Osteoblast (primary cell): ENCODE measurements at regions not wholly inside any gene's neighbourhood (a gene's known extent, or its start where the extent isn't known, plus 50 kb on each side); places are given as distances from the start of the nearest gene placed in this dataset.
A peak's percentile ranks its signal among the peaks of the same experiment; 100 is the strongest.

Experiments used
- DNase-seq: peaks from one replicate; pipeline ENCODE4 v3.0.0; 2011; ENCODE audit warnings: low spot score, mixed read lengths; ENCODE audit not compliant: insufficient read length; ENCODE audit errors: missing footprints
- H2AFZ ChIP-seq: 2 replicates; pipeline ENCODE4 v1.6.0; 2011; ENCODE audit warnings: mild to moderate bottlenecking, low read length
- H3K27ac ChIP-seq: 2 replicates; pipeline ENCODE4 v1.5.1; 2011; ENCODE audit warnings: mild to moderate bottlenecking, low read depth, low read length, moderate library complexity
- H3K27me3 ChIP-seq: 2 replicates; pipeline ENCODE4 v1.6.0; 2012; ENCODE audit warnings: mild to moderate bottlenecking, control low read depth, inconsistent platforms, low read length, moderate library complexity; ENCODE audit not compliant: insufficient read depth
- H3K36me3 ChIP-seq: 2 replicates; pipeline ENCODE4 v1.5.1; 2011; ENCODE audit warnings: mild to moderate bottlenecking, low read length, control low read depth, moderate library complexity; ENCODE audit not compliant: insufficient read depth
- H3K4me1 ChIP-seq: 2 replicates; pipeline ENCODE4 v1.5.1; 2011; ENCODE audit warnings: mild to moderate bottlenecking, low read length, control low read depth, moderate library complexity; ENCODE audit not compliant: insufficient read depth
- H3K4me2 ChIP-seq: 2 replicates; pipeline ENCODE4 v1.6.0; 2011; ENCODE audit warnings: mild to moderate bottlenecking, low read length; ENCODE audit not compliant: insufficient read depth
- H3K4me3 ChIP-seq: fragments of 200-600 bp; sonication (generic); 3 replicates; pipeline ENCODE4 v1.5.1; 2012; ENCODE audit warnings: mild to moderate bottlenecking, low read length, inconsistent platforms; ENCODE audit not compliant: insufficient read depth
- H3K79me2 ChIP-seq: 2 replicates; pipeline ENCODE4 v1.6.0; 2012; ENCODE audit warnings: mild to moderate bottlenecking, low read length, control low read depth, inconsistent platforms; ENCODE audit not compliant: insufficient read depth
- H3K9me3 ChIP-seq: 2 replicates; pipeline ENCODE4 v1.5.1; 2011; ENCODE audit warnings: low read depth, low read length, control low read depth
- H4K20me1 ChIP-seq: 2 replicates; pipeline ENCODE4 v1.6.0; 2012; ENCODE audit warnings: mild to moderate bottlenecking, low read length, control low read depth; ENCODE audit not compliant: insufficient read depth
- CTCF ChIP-seq: IDR thresholded peaks from 2 replicates; pipeline ENCODE4 v1.5.1; 2011; ENCODE audit warnings: mild to moderate bottlenecking, low read depth, low read length, moderate library complexity; ENCODE audit errors: extremely low read depth

DNA sequence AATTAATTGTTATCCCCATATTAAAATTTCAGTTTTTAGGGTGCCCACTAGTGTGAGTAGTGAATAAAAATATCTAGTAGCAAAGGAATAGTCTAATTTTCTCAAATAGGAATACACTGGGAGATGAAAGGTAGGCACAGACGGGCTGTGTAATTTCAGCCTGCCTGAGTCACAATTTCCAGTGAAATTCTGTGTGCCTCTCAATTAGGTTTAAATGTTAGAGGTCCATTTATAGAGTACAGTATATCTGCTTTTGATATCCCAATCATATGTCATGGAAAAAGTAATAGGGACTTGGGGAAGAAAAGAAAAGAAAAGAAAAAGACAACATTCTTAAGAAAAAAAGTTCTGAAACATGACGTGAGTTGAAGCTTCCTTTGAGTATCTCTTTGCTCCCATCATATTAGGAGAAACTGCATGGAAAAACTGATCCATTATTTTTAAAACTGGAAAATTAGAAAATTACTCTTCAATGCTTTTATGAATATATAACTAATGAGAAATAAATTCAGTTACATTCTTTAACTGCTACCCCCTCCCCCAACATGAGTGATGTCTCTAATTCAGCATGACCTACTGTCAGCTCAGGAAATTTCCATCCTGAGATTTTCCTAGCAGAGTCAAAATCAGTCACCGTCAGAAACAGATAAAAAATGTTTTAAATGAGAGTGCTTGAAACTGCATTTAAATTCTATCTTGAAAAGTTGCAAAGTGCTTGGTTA lies 473.8 kb upstream of the HSF2 start:
- no peaks in the 10 kb centered on the region for H4K20me1 ChIP-seq
- no peaks in the 10 kb centered on the region for H3K79me2 ChIP-seq
- no peak overlapping the region for H3K4me2 ChIP-seq
- DNase-seq: peak; percentile 13
- H3K4me3 ChIP-seq: no peak overlapping the region
- no peaks in the 10 kb centered on the region for H3K36me3 ChIP-seq
- H3K27me3 ChIP-seq: no peaks in the 10 kb centered on the region
- no peaks in the 10 kb centered on the region for H3K4me1 ChIP-seq
- no peak for TF ChIP-seq CTCF
- H3K9me3 ChIP-seq: no peaks in the 10 kb centered on the region
- no peak overlapping the region for H3K27ac ChIP-seq
- H2AFZ ChIP-seq: no peak overlapping the region

DNA sequence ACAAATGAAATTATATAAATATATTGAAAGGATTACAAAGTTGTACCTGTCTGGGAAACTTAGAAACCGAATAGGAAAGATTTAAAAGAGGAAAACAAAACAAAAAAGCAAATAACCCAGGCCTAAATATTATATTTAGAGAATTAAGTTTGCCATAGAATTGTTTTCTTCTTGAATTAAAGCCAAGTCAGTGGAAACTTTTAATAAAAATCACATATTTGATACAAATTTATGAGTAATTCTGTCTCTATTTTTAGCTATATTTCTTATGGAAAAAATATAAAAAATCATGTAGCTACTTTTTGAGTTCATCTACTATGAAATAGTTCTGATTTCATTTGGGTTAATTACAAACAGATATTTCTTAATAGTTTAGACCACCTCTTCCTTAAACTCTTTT lies 470.2 kb upstream of the HSF2 start:
- H3K27me3 ChIP-seq: no peaks in the 10 kb centered on the region
- H3K27ac ChIP-seq: no peak overlapping the region
- peaks cover 17% of the 10 kb centered on the region for H3K4me1 ChIP-seq
- H2AFZ ChIP-seq: no peak overlapping the region
- H3K4me2 ChIP-seq: no peak overlapping the region
- no peaks in the 10 kb centered on the region for H3K9me3 ChIP-seq
- H3K36me3 ChIP-seq: no peaks in the 10 kb centered on the region
- H4K20me1 ChIP-seq: no peaks in the 10 kb centered on the region
- no peak for DNase-seq
- H3K79me2 ChIP-seq: no peaks in the 10 kb centered on the region
- no peak overlapping the region for H3K4me3 ChIP-seq
- no peak for TF ChIP-seq CTCF

DNA sequence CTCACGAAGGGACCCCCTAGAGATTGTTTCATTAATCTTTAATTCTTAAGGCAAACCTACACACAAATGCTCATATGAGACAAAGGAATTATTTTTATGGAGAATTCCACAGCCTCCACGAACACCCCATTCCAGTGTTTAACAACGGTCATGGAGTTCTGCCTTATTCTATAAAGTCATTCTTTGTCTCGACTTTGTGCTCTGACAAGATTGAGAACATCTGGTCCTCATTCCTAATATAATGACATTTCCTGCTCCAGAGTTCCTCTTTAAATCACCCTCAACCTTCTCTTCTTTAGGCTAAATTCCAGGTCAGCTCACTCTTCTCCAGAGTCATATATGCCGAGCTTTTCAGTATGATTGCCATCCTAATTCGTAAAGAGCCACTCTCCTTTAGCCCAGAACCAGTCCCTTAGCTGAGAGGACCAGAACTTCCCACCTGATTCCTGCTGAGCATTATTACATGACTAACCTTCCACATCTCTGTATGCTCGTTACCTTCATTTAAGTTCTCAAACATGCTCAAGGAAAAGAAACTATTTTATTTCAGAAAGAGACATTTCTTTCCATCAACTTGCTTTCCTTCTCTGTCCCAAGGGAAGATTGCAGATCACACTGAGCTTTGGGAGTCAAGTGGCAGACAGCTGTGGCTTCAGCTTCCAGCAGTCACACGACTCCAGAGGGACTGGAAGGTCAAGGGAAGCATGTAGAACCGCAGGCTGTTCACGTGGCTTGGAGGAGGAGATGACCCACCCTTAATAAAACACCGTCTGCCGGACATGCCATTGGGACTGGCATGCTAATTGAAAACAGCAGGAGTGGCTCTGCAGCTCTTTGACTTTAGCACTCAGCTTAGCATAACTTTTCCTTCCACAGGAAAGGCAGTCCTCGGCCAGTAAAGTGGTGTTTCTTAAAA lies 467.1 kb upstream of the HSF2 start:
- Histone ChIP-seq H3K4me1 (peaks cover 17% of the 10 kb centered on the region), H3K27ac (peak overlapping the region; percentile 75), H2AFZ (peak overlapping the region; percentile 76)

More for the DNA sequence above, 467.1 kb upstream of the HSF2 start:
- peak; percentile 57 for DNase-seq
- no peak for TF ChIP-seq CTCF
- no peaks in the 10 kb centered on the region for H3K9me3 ChIP-seq
- H3K27me3 ChIP-seq: no peaks in the 10 kb centered on the region
- H3K4me3 ChIP-seq: peak overlapping the region; percentile 55
- H3K4me2 ChIP-seq: peak overlapping the region; percentile 74
- no peaks in the 10 kb centered on the region for H4K20me1 ChIP-seq
- H3K79me2 ChIP-seq: no peaks in the 10 kb centered on the region
- no peaks in the 10 kb centered on the region for H3K36me3 ChIP-seq
